Breast epithelium (tissue), 3 donors: ENCODE measurements at regions not wholly inside any gene's neighbourhood (a gene's known extent, or its start where the extent isn't known, plus 50 kb on each side); places are given as distances from the start of the nearest gene placed in this dataset.

Source experiments
- POLR2A ChIP-seq: fragments of 450-650 bp; IDR thresholded peaks from one replicate; pipeline ENCODE4 v1.6.1; 2016; ENCODE audit warnings: antibody characterized with exemption, mild to moderate bottlenecking, moderate library complexity
- POLR2AphosphoS5 ChIP-seq, 3 donors: sonication (generic); formaldehyde crosslinking; IDR thresholded peaks; one replicate each; pipeline ENCODE4 v1.6.1; 2017; ENCODE audit warnings: antibody characterized with exemption in 3 of 3
- TF ChIP-seq, protein P1 (sequence below), 3 donors: fragments of 450-650 bp; IDR thresholded peaks; one replicate each; pipeline ENCODE4 v1.5.1; 2016 to 2017; ENCODE audit warnings: antibody characterized with exemption in 3 of 3, mild to moderate bottlenecking in 3 of 3, moderate library complexity in 3 of 3

DNA sequence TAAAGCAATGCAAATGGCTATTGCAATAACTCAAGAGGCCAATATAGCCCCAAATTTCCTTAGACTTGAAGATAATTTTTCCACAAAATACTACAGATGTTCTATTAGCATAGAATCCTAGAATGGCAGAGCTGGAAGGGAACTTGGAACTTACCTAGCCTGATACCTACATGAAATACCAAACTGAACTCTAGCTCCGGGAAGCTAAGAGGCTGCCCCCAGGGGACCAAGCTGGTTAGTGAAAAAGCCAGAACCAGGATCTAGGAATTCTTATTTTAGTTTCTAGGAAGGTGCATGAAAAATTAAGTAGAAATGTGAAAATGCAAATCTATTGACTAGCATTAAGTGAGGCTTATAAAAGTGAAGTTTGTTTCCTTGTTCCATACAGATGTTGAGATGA is 256.0 kb upstream of the CBLB start:
- TF ChIP-seq, protein P1, sequence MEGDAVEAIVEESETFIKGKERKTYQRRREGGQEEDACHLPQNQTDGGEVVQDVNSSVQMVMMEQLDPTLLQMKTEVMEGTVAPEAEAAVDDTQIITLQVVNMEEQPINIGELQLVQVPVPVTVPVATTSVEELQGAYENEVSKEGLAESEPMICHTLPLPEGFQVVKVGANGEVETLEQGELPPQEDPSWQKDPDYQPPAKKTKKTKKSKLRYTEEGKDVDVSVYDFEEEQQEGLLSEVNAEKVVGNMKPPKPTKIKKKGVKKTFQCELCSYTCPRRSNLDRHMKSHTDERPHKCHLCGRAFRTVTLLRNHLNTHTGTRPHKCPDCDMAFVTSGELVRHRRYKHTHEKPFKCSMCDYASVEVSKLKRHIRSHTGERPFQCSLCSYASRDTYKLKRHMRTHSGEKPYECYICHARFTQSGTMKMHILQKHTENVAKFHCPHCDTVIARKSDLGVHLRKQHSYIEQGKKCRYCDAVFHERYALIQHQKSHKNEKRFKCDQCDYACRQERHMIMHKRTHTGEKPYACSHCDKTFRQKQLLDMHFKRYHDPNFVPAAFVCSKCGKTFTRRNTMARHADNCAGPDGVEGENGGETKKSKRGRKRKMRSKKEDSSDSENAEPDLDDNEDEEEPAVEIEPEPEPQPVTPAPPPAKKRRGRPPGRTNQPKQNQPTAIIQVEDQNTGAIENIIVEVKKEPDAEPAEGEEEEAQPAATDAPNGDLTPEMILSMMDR (IDR thresholded peaks at IDR 0.05), result no peak
- no peak for TF ChIP-seq POLR2AphosphoS5 (IDR thresholded peaks at IDR 0.05)
- TF ChIP-seq POLR2A, result no peak
